Epithelial cell of esophagus (primary cell): ENCODE measurements at regions not wholly inside any gene's neighbourhood (a gene's known extent, or its start where the extent isn't known, plus 50 kb on each side); places are given as distances from the start of the nearest gene placed in this dataset.

Experiments
- DNase-seq: peaks from one replicate; pipeline ENCODE4 v3.0.0; 2010; ENCODE audit warnings: low read depth
- H3K4me3 ChIP-seq: 2 replicates; pipeline ENCODE4 v1.5.1; 2011; ENCODE audit warnings: mild to moderate bottlenecking, low read length, control low read depth
- CTCF ChIP-seq: IDR thresholded peaks from 2 replicates; pipeline ENCODE4 v1.5.1; 2011; ENCODE audit warnings: low read depth, mild to moderate bottlenecking, low read length, control low read depth, inconsistent platforms; ENCODE audit not compliant: insufficient read depth; ENCODE audit errors: missing control alignments

GRCh38 chr15:97806766-97807165, 153.7 kb upstream of the ARRDC4 start:
- no peak for TF ChIP-seq CTCF
- no peak overlapping the region for H3K4me3 ChIP-seq
- no peak for DNase-seq

DNA sequence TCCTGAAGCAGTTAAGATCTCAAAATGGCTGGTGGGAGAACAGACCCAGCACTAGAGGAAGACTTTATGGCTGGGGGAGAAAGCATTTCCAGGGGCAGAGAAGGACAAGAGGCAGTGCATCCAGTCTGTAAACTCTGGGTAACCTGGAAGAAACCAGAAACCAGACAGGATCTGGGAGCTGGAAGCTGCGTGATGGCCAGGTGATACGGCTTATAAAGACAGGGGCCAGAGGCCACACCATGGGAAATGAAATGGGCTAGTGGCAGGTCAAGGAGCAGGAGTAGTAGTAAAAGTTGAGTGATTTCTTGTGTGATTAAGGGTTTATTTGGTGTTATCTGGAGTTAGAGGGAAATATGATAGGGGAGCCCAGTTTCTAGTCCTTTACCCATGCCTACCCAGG, 144.7 kb upstream of the ARRDC4 start:
- H3K4me3 ChIP-seq, result no peak overlapping the region
- TF ChIP-seq CTCF, result no peak
- DNase-seq, result no peak

DNA sequence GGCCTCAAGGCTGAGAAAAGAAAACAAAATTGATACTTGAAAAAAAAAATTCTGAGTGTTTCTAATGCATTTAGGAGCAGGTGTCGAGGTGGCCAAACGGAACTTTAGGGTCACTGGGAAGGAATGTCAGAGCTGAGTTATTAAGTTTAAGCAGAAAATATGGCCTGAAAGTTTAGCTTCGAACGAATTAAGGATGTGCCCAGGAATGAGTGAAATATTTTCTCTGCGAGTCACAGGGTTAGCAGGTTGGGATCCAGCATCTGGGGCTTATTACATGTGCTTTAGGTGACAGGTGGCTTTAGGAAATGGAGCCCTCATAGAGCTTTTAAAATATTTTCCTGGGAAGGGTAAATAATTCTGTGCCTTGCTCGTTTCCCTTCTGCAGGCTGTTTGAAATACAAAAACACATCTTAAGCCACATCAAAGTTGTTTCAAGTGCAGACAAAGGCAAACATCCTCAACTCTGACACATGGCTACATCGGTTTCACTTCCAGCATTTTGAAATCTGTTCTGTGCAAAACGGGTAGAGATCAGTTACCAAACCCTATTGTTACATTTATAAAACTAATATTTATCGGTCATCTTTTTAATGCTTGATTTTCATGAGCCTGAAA, 143.1 kb upstream of the ARRDC4 start:
- TF ChIP-seq CTCF, result no peak
- DNase-seq, result no peak
- no peak overlapping the region for H3K4me3 ChIP-seq

DNA sequence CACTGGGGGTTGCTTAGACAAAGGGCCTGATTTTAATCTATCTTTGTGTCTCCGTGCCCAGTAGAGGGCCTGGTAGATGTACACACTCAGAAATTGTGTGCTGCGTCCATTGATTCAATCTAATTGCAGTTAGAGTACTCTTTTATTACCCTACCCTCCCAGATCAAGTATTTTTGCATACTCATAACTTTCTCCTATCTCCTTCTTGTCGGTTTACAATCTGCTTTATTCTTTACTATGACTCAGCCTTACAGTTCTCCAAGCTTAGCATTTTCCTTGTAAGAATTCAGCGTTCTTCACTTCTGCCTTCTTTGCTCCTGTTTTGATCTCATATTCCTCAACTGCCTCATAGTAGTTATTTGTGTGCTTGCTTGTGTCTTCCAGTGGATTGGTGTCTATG, 124.5 kb upstream of the ARRDC4 start:
- TF ChIP-seq CTCF, result no peak
- DNase-seq, result no peak

GRCh38 chr15:97837896-97838295, 122.6 kb upstream of the ARRDC4 start:
- no peak overlapping the region for H3K4me3 ChIP-seq
- no peak for TF ChIP-seq CTCF
- DNase-seq, result no peak

More for the DNA sequence above, 124.5 kb upstream of the ARRDC4 start:
- H3K4me3 ChIP-seq, result no peak overlapping the region

DNA sequence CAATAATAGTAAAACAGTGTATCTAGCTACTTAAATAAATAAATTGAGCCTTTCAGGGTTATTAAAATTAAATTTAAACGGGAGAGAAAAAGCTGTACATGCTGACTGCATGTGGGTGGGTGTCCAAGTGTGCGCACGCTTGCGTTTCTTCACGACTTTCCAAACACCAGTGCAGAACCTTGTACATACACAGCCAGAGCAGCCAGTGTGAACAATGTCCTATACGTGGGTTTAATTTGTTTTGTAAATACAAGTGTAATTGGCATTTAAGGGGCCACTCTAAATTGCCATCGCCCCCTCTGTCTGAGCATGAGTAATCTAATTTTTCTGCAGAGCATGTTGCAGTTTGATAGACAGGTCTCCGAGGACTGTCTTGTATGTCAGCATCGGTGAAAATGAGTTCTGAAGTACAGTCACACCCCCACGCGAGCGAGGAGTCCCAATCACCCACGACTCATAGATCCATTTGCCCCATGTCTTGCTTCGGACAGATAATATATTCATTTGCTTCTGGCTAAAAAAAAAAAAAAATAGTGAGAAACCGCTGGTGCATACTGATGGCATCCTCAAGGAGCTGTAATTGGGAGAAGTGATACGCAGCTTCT, 121.8 kb upstream of the ARRDC4 start:
- DNase-seq, result no peak
- no peak overlapping the region for H3K4me3 ChIP-seq
- TF ChIP-seq CTCF, result no peak

- H3K4me3 ChIP-seq, result no peak overlapping the region
- TF ChIP-seq CTCF, result no peak
- DNase-seq, result peak; percentile 2
Measured at GRCh38 chr15:97840501-97840900, 120.0 kb upstream of the ARRDC4 start.
